ENCODE measurements at regions not wholly inside any gene's neighbourhood (a gene's known extent, or its start where the extent isn't known, plus 50 kb on each side); places are given as distances from the start of the nearest gene placed in this dataset.

DNA sequence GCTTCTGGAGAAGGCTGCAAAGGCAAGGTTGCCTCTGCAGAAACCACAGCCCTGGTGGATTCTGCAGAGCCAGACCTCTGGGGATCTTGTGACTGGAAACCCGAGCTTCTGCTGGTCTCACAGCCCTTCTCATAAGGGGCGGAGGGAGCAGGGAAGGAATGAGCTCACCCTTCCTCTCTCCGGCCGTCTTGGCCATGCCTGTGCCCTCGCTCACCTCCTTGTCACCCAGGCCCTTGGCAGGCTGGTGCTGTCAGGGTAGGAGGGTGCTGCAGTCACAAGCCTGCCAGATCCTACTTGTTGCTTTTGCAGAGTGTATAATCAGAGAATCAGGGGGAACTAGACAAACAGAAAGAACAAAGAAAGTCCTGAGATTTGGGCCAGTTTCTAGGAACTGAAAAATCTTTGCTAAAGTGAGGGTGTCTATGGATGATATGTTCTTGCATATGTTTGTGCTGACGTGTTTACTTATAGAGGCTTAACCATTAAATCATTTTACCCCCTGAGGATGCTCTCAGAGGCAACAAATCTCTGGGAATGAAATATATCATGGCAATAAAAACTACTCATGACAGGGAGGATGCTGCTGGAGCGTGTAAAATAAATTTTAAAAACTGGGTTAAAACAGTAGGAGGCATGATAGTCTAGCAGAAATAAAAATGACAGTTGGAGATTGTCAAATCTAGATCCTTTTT, 244.9 kb upstream of the SOX4 start:
- H3K27me3 ChIP-seq (ENCODE audit: control insufficient read depth in 5 of 5, insufficient read depth in 4 of 5, low read length in 5 of 5), result no peaks in the 10 kb centered on the region
- H3K4me3 ChIP-seq (ENCODE audit: low read depth in 1 of 5, low read length in 5 of 5), result peak overlapping the region in 1 of 5 donors; percentile 22
- H3K9ac ChIP-seq (ENCODE audit: low read length in 5 of 5), result no peak overlapping the region
- H3K27ac ChIP-seq (ENCODE audit: low read depth, low read length), result no peak overlapping the region
- no peaks in the 10 kb centered on the region for H3K36me3 ChIP-seq (ENCODE audit: control insufficient read depth in 5 of 5, insufficient read depth in 5 of 5, low read length in 5 of 5)
- peaks cover 0 to 15% (median 3%) of the 10 kb centered on the region in 5 donors for H3K4me1 ChIP-seq (ENCODE audit: control insufficient read depth in 5 of 5, insufficient read depth in 5 of 5, low read length in 5 of 5)
- no peaks in the 10 kb centered on the region for H3K9me3 ChIP-seq (ENCODE audit: control insufficient read depth in 5 of 5, low read length in 5 of 5)

DNA sequence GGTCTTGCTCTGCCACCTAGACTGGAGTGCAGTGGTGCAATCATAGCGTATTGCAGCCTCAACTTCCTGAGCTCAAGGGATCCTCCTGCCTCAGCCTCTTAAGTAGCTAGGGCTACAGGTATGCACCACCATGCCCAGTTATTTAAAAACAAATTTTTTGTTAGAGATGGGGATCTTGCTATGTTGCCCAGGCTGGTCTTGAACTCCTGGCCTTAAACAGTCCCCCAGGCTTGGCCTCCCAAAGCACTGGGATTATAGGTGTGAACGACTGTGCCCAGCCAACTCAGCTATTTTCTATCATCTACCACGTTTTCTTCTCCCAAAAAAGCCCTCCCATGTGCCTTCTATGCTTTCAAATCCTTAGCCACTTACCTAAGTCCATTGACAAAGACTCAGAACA, 243.7 kb upstream of the SOX4 start:
- Histone ChIP-seq H3K9ac (ENCODE audit: low read length in 5 of 5) (no peak overlapping the region), H3K27me3 (ENCODE audit: control insufficient read depth in 5 of 5, insufficient read depth in 4 of 5, low read length in 5 of 5) (no peaks in the 10 kb centered on the region), H3K9me3 (ENCODE audit: control insufficient read depth in 5 of 5, low read length in 5 of 5) (no peaks in the 10 kb centered on the region), H3K36me3 (ENCODE audit: control insufficient read depth in 5 of 5, insufficient read depth in 5 of 5, low read length in 5 of 5) (no peaks in the 10 kb centered on the region), H3K4me1 (ENCODE audit: control insufficient read depth in 5 of 5, insufficient read depth in 5 of 5, low read length in 5 of 5) (peaks cover 0 to 15% (median 4%) of the 10 kb centered on the region in 5 donors), H3K4me3 (ENCODE audit: low read depth in 1 of 5, low read length in 5 of 5) (no peak overlapping the region), H3K27ac (ENCODE audit: low read depth, low read length) (no peak overlapping the region)

DNA sequence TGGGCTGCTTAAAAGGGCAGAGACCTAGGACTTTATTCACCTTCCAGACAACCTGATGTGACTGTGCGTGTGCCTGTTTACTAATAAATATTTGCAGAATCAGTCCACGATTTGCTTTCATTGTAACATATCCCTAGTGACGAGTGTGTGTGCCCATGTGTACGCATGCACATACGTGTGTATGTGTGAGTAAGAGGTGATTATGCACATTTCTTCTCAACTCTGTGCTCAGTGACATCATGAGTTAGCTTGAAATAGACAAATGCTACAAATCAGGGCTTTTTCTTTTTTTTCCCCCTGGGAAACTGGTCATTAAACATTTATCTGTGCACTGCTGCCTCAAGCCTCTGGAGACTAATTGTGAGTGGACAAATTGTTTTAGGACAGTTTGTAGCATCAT, 242.6 kb upstream of the SOX4 start:
- no peak overlapping the region for H3K27ac ChIP-seq (ENCODE audit: low read depth, low read length)
- no peak overlapping the region for H3K9ac ChIP-seq (ENCODE audit: low read length in 5 of 5)
- peaks cover 0 to 16% (median 6%) of the 10 kb centered on the region in 5 donors for H3K4me1 ChIP-seq (ENCODE audit: control insufficient read depth in 5 of 5, insufficient read depth in 5 of 5, low read length in 5 of 5)
- no peaks in the 10 kb centered on the region for H3K27me3 ChIP-seq (ENCODE audit: control insufficient read depth in 5 of 5, insufficient read depth in 4 of 5, low read length in 5 of 5)
- no peaks in the 10 kb centered on the region for H3K36me3 ChIP-seq (ENCODE audit: control insufficient read depth in 5 of 5, insufficient read depth in 5 of 5, low read length in 5 of 5)
- no peaks in the 10 kb centered on the region for H3K9me3 ChIP-seq (ENCODE audit: control insufficient read depth in 5 of 5, low read length in 5 of 5)
- no peak overlapping the region for H3K4me3 ChIP-seq (ENCODE audit: low read depth in 1 of 5, low read length in 5 of 5)

DNA sequence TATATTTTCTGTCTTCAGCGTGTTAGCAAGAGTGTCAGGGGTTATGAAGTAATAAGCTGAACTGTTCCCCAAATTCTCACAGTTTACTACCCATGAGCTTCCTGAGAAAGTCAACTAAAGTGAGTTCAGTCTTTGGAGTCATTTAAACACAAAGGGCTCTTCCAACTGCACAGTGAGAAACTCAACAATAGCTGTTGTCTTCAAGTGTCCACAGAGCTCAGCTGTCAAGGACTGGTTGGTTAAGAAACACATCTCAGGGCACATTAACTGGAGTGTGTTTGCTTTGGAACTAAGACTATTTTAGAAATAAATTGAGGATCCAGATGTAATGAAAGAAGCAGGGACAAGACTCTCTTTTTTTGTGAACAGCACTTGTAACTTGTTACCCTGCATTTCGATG, 241.4 kb upstream of the SOX4 start:
- Histone ChIP-seq H3K4me3 (ENCODE audit: low read depth in 1 of 5, low read length in 5 of 5) (no peak overlapping the region), H3K36me3 (ENCODE audit: control insufficient read depth in 5 of 5, insufficient read depth in 5 of 5, low read length in 5 of 5) (no peaks in the 10 kb centered on the region), H3K4me1 (ENCODE audit: control insufficient read depth in 5 of 5, insufficient read depth in 5 of 5, low read length in 5 of 5) (peaks cover 0 to 16% (median 6%) of the 10 kb centered on the region in 5 donors), H3K9ac (ENCODE audit: low read length in 5 of 5) (no peak overlapping the region), H3K9me3 (ENCODE audit: control insufficient read depth in 5 of 5, low read length in 5 of 5) (no peaks in the 10 kb centered on the region), H3K27ac (ENCODE audit: low read depth, low read length) (no peak overlapping the region), H3K27me3 (ENCODE audit: control insufficient read depth in 5 of 5, insufficient read depth in 4 of 5, low read length in 5 of 5) (no peaks in the 10 kb centered on the region)

DNA sequence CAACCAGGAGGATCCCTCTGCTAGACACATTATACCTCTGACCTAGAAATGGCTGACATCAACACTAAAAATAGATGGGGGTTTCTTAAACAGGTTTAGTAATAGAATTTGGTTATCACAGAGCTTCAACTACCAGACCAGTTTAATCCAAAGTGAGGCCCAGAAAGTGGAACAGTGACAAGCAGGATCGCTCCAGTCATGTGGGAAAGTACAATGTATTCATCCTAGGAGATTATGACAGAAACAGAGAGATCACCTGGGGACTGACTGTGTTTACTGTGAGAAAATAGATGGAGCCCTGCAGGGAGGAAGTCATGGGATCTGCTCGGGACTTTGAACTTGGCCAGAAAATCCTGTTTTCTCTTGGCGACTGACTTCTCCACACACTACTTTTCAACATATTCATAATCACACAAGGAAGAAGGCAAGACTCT, 238.7 kb upstream of the SOX4 start:
- Histone ChIP-seq H3K9me3 (ENCODE audit: control insufficient read depth in 5 of 5, low read length in 5 of 5) (no peaks in the 10 kb centered on the region), H3K4me1 (ENCODE audit: control insufficient read depth in 5 of 5, insufficient read depth in 5 of 5, low read length in 5 of 5) (peaks cover 0 to 8% (median 6%) of the 10 kb centered on the region in 5 donors), H3K4me3 (ENCODE audit: low read depth in 1 of 5, low read length in 5 of 5) (no peak overlapping the region), H3K27ac (ENCODE audit: low read depth, low read length) (no peak overlapping the region), H3K9ac (ENCODE audit: low read length in 5 of 5) (no peak overlapping the region), H3K27me3 (ENCODE audit: control insufficient read depth in 5 of 5, insufficient read depth in 4 of 5, low read length in 5 of 5) (no peaks in the 10 kb centered on the region), H3K36me3 (ENCODE audit: control insufficient read depth in 5 of 5, insufficient read depth in 5 of 5, low read length in 5 of 5) (no peaks in the 10 kb centered on the region)

DNA sequence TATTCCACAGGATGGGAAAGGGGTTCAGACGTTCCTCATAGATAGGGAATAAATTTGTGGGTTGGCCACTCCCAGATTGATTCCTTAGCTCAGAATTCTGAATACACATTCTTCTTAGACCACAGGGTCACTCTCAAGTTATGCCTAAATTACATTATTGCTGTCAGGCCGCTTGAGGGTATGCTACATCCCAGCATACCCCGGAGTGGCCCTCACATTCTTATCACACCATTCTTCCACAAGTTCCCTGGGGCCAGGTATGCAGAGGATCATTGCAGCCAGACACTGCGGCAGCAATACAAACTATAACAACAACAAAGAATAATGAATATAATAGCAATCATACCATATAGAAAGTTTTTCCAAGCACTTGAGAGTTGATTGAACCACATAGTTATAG, 237.9 kb upstream of the SOX4 start:
- Histone ChIP-seq H3K9ac (ENCODE audit: low read length in 5 of 5) (no peak overlapping the region), H3K27me3 (ENCODE audit: control insufficient read depth in 5 of 5, insufficient read depth in 4 of 5, low read length in 5 of 5) (no peaks in the 10 kb centered on the region), H3K4me1 (ENCODE audit: control insufficient read depth in 5 of 5, insufficient read depth in 5 of 5, low read length in 5 of 5) (peaks cover 0 to 8% (median 6%) of the 10 kb centered on the region in 5 donors), H3K27ac (ENCODE audit: low read depth, low read length) (no peak overlapping the region), H3K36me3 (ENCODE audit: control insufficient read depth in 5 of 5, insufficient read depth in 5 of 5, low read length in 5 of 5) (no peaks in the 10 kb centered on the region), H3K9me3 (ENCODE audit: control insufficient read depth in 5 of 5, low read length in 5 of 5) (no peaks in the 10 kb centered on the region), H3K4me3 (ENCODE audit: low read depth in 1 of 5, low read length in 5 of 5) (no peak overlapping the region)

DNA sequence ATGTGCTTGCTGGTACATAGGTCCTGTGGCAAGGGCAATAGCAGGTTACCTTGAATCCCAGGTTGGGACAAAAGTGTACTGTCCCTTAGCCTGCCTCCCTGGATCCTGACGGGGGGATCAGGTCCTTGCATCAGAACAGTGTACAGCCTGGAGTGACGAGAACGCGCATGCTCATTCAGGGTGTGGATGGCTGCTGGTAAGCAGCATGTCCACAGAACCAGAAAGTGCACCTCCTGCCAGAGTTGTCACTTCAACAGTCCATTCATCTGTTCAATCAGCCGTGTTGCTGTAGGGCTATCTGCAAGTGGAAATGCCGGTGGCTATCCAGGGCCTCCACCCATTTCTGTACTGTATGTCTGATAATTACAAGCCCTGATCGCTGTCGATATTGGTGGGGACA, 236.3 kb upstream of the SOX4 start:
- H3K27ac ChIP-seq (ENCODE audit: low read depth, low read length), result no peak overlapping the region
- no peak overlapping the region for H3K9ac ChIP-seq (ENCODE audit: low read length in 5 of 5)
- no peaks in the 10 kb centered on the region for H3K36me3 ChIP-seq (ENCODE audit: control insufficient read depth in 5 of 5, insufficient read depth in 5 of 5, low read length in 5 of 5)
- H3K27me3 ChIP-seq (ENCODE audit: control insufficient read depth in 5 of 5, insufficient read depth in 4 of 5, low read length in 5 of 5), result no peaks in the 10 kb centered on the region
- H3K4me1 ChIP-seq (ENCODE audit: control insufficient read depth in 5 of 5, insufficient read depth in 5 of 5, low read length in 5 of 5), result peaks cover 0 to 6% (median 2%) of the 10 kb centered on the region in 5 donors
- no peaks in the 10 kb centered on the region for H3K9me3 ChIP-seq (ENCODE audit: control insufficient read depth in 5 of 5, low read length in 5 of 5)
- H3K4me3 ChIP-seq (ENCODE audit: low read depth in 1 of 5, low read length in 5 of 5), result no peak overlapping the region

DNA sequence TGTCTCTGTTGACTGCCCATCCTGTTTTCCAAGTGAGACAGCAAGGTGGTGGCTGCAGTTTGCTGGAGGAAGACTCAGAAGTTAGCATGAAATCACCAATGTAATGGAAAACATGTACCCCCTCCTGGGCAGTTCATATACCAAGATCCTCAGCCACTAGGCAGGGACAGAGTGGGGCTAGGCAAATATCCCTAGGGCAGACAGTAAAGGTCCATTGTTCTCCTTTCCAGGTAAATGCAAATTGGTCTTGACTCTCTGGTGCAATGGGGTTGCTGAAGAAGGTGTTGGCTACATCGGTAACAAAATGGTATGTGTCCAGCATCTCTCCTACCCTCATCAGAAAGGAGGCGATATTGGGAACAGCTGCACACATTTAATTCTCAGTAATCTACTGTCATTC, 233.6 kb upstream of the SOX4 start:
- H3K9ac ChIP-seq (ENCODE audit: low read length in 5 of 5), result no peak overlapping the region
- peaks cover 0 to 1% (median 0%) of the 10 kb centered on the region in 5 donors for H3K4me1 ChIP-seq (ENCODE audit: control insufficient read depth in 5 of 5, insufficient read depth in 5 of 5, low read length in 5 of 5)
- no peaks in the 10 kb centered on the region for H3K27me3 ChIP-seq (ENCODE audit: control insufficient read depth in 5 of 5, insufficient read depth in 4 of 5, low read length in 5 of 5)
- H3K9me3 ChIP-seq (ENCODE audit: control insufficient read depth in 5 of 5, low read length in 5 of 5), result no peaks in the 10 kb centered on the region
- H3K4me3 ChIP-seq (ENCODE audit: low read depth in 1 of 5, low read length in 5 of 5), result no peak overlapping the region
- no peaks in the 10 kb centered on the region for H3K36me3 ChIP-seq (ENCODE audit: control insufficient read depth in 5 of 5, insufficient read depth in 5 of 5, low read length in 5 of 5)
- no peak overlapping the region for H3K27ac ChIP-seq (ENCODE audit: low read depth, low read length)

DNA sequence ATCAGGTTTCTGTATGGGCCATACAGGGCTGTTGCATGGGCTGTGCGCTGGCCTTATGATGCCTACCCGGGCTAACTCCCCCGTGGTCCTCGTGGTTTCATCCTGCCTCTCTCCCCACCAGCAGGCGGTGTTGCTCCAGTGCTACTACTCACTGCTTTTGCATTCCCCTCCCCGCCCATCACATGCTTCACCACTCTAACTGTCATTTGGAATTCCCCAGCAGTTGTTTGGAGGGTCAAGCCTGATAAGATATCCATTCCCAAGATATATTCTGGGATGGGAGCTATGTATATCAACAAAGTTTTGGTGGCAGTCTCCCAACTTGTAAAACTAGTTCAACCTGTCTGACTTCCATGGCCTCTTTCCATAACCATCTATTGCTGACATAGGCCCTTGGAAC, 233.2 kb upstream of the SOX4 start:
- H3K36me3 ChIP-seq (ENCODE audit: control insufficient read depth in 5 of 5, insufficient read depth in 5 of 5, low read length in 5 of 5), result no peaks in the 10 kb centered on the region
- H3K27me3 ChIP-seq (ENCODE audit: control insufficient read depth in 5 of 5, insufficient read depth in 4 of 5, low read length in 5 of 5), result no peaks in the 10 kb centered on the region
- no peak overlapping the region for H3K9ac ChIP-seq (ENCODE audit: low read length in 5 of 5)
- H3K4me1 ChIP-seq (ENCODE audit: control insufficient read depth in 5 of 5, insufficient read depth in 5 of 5, low read length in 5 of 5), result no peaks in the 10 kb centered on the region
- no peak overlapping the region for H3K27ac ChIP-seq (ENCODE audit: low read depth, low read length)
- H3K4me3 ChIP-seq (ENCODE audit: low read depth in 1 of 5, low read length in 5 of 5), result no peak overlapping the region
- H3K9me3 ChIP-seq (ENCODE audit: control insufficient read depth in 5 of 5, low read length in 5 of 5), result no peaks in the 10 kb centered on the region

DNA sequence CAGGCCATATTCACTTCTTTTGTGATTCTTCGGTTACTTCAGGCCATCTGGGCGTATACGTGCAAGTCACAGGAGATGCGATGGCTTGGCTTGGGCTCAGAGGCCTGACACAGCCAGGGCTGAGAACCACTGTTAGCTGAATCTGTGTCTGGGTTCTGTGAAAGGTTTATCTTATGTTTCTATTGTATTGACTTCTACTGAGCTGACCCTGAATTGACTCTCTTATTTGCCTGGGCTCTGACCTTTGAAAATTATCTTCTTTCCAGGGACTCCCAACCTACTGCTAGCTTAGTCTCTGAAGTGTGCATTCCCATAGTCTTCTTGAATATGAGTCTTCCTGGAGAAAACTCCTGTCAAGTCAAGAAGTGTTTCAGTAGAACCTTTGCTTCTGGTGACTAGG, 226.4 kb upstream of the SOX4 start:
- Histone ChIP-seq H3K9me3 (ENCODE audit: control insufficient read depth in 5 of 5, low read length in 5 of 5) (no peaks in the 10 kb centered on the region), H3K36me3 (ENCODE audit: control insufficient read depth in 5 of 5, insufficient read depth in 5 of 5, low read length in 5 of 5) (no peaks in the 10 kb centered on the region), H3K27ac (ENCODE audit: low read depth, low read length) (no peak overlapping the region), H3K27me3 (ENCODE audit: control insufficient read depth in 5 of 5, insufficient read depth in 4 of 5, low read length in 5 of 5) (no peaks in the 10 kb centered on the region), H3K4me1 (ENCODE audit: control insufficient read depth in 5 of 5, insufficient read depth in 5 of 5, low read length in 5 of 5) (peaks cover 0 to 10% (median 9%) of the 10 kb centered on the region in 5 donors), H3K4me3 (ENCODE audit: low read depth in 1 of 5, low read length in 5 of 5) (no peak overlapping the region), H3K9ac (ENCODE audit: low read length in 5 of 5) (no peak overlapping the region)
